HS-27A (cell line): ENCODE measurements at regions not wholly inside any gene's neighbourhood (a gene's known extent, or its start where the extent isn't known, plus 50 kb on each side); places are given as distances from the start of the nearest gene placed in this dataset.
A peak's percentile ranks its signal among the peaks of the same experiment; 100 is the strongest.

Experiments
- DNase-seq: peaks from one replicate; pipeline ENCODE4 v3.0.0-alpha.2; 2012; ENCODE audit warnings: low read depth, missing footprints

DNA sequence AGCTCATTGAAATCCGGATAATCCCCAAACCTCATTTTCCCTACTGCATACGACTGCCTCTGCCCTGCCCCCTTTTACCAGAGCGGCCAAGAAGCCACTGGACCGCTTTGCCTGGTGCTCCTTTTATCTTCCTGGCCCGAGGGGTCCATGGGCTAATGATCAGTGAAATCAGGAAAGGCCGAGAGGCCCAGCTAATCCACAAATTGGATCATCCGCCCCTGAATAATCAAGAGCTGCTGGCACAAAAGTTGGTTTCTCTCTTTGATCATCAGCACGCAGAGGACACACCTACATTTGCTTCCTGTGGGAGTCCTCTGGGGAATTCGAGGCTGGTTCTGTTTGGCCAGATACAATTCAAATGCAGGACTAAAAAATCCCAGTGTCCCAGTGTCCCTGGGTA lies 144.5 kb downstream of the INSIG2 start:
- no peak for DNase-seq

DNA sequence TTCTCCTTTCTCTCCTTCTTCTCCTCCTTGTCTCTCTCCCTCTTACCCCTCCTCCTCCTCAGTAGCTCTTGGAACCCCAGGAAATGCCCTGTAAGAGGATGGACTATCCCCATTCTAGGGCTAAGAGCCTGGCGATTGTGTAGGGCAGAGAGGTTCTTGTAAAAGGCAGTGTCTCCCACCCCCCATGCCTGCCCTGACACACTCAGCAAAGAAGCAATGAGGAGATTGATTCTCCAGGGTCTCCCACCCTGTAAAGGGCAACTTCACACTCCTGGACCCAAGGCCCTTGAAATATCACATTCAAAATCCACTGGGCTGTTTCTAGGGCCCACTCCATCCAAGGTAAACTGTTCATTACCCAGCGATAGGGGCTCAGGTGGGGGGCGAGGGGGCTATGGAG lies 144.1 kb downstream of the INSIG2 start:
- no peak for DNase-seq

DNA sequence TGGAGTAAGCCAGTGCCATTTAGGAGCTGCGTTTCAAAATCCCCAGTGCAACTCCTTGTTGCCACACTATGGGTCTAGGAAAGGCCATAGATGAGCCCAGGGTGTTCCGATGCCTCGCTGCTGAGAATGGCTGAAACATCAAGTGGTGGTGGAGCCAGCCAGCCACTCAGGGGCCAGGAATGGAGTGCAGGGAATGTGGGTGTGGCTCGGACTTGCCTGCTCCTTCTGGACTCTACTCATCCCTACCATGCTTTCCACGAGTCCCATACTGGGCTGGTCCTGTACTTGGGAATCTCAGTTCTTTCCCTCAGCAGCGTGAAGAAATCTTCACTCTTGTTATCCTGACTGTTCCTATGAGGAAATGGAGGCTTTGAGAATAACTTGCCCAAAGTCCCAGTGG lies 143.5 kb downstream of the INSIG2 start:
- DNase-seq = no peak

DNA sequence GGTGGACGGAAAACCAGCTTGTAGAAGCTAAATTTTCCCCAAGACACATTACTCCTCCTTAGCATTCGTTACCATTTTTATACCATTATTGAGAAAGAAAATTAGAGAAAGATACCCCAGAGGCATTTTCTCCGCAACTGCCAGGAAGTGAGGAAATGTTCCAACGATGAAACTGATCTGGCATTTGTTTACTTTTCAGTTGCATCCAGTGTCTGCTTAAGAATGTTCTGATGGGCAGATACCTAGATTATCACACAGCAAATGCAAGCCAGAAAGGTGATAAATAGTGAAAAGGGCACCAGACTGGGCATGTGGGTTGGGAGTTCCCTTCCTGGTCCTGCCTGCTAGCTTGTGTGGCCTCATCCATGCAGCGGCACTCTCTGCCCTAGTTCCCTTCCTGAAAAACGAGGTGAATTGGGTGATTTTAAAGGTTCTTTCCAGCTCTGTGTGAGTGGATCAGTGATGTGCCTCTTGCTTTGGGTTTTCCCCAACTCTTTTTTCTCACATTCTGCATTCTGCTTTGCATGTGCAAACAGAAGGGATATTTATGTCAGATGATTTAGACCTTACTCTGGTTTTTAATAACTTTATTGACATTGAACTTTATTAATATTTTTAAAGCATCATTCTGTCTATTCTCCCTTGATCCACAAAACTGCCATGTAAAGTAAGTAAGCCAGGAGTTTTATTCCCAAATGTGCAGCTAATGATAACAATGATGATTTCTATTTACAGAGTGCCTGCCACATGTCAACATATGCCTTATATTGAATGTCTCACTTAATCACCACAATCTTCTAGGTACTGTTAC lies 139.6 kb downstream of the INSIG2 start:
- DNase-seq = no peak

DNA sequence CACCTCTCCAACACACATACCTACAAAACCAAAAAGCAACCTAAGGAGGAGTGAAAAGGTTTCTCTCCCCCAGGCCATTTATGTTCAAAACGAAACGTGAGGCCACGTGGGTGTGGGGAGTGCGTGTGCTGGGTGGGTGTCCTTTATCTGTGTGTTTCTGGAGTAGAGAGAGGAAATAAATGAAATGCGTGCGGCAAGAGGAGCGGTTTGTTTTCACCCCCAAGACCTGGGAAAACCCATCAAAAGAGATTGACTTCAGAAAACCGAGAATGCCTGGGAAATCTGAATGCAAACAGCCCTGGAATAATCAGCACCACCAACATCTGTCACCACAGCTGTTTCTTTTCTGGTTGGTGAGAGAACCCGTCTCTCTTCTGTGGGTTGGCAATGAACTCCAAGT lies 137.4 kb downstream of the INSIG2 start:
- no peak for DNase-seq

DNA sequence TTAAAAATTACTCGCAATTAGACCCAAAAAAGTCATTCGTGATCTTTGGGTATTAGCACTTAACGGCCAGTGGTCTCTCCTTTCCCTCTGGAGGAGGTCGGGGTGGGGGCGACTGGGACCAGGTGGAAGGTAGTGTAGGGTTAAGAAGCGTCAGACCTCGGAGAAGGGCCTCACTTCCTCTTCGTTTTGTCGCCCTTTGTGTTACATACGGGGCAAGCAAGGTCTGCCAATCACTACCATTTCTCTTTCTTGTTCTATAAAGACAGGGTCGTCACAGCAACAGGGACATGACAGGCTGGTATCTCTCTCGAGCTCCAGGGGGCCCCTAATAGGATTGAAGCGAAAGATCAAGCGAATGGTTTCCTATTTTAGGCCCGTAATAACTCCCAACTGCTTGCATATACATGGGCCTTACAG lies 136.6 kb downstream of the INSIG2 start:
- no peak for DNase-seq

DNA sequence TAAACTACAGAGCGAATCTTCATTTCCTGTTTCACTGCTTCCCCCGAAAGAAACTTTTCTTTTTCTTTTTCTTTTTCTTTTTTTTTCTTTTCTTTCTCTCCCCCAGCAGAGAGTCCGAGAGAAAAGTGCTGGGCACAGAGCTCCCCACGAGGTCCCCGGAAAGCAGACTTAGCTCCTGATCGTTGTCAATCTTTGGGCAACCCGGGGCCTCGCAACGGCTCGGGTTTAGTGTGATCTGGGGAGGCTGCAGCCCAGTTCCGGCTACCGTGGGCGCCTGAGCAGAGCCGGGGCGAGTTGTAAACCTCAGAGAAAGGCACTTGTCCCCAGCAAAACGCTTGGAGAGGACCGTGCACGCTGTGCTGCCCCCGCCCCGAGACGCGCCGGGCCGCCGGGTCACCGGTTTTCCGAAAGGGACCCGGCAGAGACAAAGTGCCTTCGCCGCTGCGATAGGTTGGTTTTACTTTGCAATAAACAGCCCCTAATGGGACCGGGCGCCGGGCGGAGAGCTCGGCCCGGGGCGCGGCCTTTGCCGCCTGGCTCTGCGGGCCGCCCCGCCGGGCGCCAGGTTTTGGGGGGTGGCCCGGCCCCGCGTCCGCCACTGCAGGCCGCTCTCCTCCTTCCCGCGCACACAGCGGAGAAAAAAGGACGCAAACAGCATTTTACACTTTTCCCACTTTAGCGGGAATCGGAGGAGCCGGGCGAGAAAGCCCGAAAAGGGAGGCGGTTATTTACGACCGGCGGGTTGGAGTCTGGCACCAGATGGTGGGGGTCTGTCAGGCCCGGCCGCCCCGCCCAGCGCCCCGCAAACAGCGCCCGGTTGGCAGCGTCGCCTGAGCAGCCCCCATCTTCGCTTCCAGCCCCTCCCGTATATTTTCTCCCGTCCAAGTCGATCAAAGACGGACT lies 136.0 kb downstream of the INSIG2 start:
- DNase-seq = no peak

DNA sequence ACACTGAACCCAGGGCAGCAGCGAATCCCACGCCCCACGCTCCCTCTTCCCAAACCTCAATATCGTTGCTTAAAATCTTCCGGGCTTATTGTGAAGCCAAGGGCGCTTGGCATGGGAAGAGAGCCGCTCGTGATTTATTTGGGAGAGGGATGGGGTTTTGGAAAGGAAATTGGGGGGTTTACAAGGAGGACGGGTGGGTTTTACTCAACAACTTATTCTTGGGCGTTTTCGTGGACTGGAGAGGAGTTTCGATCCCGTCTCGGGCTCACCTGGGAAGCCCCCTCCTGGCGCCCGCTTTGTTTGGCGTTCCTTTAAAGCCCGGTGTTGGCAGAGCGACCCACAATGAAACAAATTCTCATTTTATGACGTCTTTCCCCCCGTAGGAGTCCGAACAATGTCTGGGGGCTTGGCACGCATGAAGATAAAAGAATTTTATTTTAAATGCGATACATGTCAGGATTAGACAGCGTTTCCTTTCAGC lies 135.3 kb downstream of the INSIG2 start:
- DNase-seq = no peak

DNA sequence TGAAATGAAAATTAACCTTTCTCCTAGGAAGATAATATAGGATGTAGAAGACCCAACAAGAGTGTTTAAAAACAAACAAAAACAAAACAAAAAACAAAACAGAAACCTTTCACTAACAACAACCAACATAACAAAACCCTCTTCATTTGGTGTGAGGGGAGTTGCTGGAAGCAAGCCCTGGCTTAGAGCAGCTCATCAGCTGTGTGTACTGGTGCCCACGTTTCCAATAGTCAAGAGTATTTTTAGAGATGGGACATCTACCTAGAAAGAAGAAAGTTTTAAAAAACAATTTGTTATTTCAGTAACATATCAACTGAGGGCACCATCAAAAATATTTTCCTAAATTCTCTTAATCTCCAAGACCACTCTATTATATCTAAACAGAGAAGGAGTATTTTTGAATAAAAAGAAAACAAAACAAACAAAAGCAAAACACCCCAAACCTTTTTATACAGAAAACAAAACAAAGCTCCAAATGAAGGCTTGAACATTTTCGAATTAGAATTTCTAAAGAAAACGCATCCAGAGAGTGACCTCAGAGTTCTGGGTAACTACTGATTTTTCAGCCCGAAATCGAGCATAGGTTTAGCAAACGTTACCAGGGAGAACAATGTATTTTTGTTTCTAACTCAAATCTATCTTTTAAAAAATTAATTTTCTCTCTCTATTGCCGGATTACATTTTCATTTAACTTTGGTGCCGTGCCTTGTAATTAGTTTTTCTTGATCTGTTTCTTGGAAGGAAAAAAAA lies 134.6 kb downstream of the INSIG2 start:
- no peak for DNase-seq

DNA sequence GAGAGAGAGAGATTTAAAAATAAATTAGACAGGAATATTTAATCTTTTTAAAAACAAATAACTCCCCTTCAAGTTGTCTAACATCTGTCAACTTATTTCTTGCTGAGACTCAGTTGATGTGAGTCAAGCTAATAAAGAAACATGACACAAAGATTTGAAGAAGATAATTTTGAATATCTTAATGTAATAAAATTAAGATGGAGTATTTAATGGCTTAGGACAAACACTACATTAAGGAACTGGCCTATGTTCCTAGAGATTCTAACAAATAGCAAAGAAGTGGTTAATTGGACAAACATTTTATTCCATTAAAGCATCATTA lies 134.0 kb downstream of the INSIG2 start:
- DNase-seq = no peak

DNA sequence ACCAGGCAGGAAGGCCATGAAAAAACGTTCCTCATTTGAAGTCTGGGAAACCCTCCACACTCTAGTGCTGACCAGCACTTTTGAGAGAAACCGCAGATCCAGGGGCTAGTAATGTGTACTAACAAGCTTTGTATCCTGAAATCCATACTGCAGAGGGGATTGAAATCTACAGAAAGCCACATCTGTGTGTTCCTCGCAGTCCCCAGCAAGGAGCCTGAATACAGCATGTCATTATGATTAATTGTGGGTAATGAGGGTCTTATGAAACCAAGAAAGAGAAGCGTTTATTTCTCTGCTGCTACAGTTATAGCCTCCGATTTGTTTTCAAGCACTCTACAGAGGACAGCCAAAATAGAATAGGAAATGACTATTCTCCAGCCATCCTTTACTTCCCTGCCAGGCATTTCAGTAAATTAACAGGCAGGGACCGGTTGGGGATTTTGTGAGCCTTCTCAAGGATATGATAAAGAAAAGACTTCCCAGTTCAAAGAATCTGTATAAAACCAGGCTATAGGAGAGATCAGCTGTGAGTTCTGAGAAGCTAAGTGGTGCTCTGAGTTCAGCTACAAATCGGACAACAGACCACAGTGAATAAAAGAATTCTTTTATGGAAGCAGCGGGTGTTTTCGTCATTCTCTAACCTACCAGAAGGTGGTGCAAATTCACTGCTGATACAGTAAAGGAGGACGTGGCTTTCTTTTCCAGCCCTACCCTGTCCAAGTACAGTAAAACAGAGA lies 133.4 kb downstream of the INSIG2 start:
- DNase-seq = peak; percentile 52

DNA sequence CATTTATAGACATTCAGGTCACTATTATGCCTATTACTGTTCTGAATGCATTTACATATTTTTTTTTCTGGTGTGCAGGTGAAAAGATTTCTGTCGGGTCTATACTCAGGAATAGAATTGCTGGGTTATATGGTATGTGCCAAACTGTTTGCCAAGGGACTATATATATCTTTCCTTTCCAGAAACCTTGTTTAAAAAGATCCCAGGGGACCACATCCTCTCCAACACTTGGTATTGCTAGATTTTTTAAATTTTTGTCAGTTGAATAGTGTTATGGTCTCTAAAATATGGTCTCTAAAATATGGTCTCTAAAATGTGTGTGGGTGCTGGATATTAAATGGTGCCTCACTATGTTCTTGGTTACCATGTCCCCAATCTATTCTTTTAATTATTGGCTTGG lies 131.3 kb downstream of the INSIG2 start:
- DNase-seq = no peak

DNA sequence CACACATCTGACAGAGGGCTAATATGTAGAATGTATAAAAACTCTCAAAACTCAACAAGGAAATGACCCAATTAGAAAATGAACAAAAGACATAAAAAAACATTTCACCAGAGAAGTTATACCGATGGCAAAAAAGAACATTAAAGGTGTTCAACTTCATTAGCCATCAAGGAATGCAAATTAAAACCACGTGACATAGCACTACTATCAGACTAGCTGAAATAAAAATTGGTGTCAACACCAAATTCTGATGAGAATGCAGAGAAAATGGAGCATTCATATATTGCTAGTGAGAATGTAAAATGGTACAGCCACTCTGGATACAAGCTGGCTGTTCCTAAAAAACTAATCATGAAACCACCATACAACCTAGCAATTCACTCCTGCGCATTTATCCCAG lies 128.0 kb downstream of the INSIG2 start:
- DNase-seq = no peak

DNA sequence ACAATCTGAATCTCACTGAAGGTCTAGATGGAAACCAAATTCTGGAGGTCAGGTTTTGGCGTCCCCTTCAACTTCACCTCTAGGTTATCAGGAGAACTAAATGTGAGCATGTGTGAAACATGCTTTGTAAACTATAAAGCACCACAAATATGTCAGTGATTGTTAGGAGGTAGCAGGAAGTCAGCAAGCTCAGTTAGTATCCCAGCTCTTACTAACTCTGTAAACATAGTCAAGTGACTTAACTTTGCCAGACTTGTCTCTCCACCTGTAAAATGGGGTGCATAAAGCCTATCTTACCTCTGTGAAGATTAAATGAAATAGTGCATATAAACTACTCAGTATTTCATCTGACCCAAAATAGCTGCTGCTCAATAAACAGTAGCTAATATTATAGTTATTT lies 121.5 kb downstream of the INSIG2 start:
- DNase-seq = no peak

DNA sequence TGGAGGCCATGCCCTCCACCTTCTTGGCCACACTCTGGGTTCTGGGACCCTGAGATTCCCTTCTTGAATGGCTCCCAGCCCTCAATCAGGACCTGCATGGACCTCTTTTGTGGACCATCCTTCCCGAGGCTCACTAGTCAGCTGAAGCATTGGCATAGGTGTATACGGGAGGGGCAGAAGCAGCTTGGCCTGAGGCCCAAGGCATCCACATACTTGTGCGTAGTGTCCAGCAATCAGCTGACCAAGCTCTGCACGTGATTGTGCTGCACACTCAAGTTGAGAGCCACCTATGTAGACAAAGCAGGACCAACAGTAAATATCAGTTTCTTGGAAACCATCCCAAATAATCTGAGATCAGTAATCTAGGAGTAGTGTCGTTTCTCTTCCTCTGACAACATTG lies 119.6 kb downstream of the INSIG2 start:
- DNase-seq = no peak

DNA sequence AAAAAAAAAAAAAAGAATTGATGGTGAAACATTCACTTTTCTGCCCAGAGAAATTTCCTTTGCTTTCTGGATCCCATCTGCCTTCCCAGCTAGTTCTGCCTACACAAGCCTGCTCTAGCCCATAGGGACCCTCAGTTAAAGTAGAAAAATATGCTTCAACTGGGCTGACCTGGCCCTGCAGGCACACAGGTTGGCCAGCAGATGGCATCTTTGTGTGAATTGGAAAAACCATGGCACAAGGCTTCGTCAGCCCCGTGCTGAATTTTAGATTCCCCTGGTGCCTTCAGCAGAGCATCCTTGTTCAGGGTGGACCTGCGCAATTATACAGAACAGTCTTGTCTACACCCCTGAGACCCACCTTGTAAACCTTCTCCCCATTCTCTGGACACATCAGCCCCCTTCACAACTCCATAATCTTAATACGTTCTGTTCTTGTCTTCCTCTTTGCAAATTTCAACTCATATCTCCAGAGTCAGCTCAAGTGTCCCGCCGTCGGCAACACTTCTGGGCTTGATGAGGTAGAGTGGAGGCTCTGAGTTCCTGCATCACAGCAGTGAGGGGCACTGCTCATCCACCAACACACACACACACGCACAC lies 114.5 kb downstream of the INSIG2 start:
- no peak for DNase-seq

DNA sequence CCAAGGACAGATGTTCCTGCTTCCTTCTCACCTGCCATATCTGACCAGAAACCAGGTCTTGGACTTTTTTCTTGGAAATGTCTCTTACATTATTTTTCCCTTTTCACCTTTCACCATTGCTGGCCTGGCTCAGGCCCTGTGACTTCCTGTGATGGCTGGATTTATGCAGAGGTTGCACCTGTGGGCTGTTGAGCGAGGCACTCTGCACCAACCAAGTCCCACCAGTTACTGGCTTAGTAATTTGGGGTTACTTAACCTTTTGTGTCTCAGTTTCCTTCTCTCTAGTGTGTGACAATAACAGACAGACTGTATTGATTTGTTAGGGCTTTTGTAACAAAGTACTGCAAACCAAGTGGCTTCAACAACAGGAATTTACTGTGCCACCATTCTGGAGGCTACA lies 110.0 kb downstream of the INSIG2 start:
- no peak for DNase-seq

DNA sequence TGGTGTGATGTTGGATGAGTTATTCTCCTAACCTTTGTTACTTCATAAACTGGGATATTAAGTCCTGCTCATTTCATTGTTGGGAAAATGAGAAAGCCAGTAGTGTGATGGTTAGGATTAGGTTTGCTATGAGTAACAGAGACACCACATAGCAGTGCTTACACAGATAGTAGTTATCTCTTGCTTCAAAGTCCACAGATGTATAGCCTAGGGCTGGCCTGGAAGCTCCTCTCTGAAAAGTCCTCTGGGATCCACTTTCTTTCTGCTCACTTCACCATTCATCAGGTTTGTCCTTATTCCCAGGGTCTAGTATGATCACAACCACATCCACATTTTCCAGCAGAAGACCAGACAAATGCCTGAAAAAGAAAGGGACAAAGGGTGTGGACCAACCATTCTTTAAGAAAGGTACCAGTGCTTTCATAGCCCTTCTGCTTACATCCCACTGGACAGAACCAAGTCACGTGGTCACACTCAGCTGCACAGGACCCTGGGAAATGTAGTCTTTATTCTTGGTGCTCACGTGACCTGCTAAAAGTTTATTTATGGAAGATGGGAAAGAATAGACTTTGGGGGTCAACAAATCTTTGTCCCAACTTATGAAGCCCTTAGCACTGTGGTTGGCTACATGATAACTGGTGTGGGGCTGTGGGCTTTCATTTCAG lies 108.9 kb downstream of the INSIG2 start:
- peak; percentile 35 for DNase-seq

DNA sequence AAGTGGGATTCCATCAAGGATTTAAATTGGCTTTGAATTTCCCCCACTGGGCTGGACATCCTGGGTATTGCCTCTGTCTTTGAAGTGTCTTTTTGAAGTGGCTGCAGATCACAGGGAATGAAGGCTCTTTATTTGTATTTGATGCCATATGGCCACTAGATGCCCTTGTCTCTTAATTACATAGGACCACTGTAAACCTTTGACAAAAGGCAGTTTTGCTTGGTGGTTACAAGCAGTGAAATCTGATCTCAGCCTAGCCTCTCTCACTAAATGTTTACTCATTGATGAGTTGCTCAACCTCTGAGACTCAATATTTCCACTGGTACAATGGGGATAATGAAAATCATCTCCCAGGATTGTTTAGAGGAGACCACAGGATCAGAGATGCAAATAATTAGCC lies 102.2 kb downstream of the INSIG2 start:
- DNase-seq = no peak

DNA sequence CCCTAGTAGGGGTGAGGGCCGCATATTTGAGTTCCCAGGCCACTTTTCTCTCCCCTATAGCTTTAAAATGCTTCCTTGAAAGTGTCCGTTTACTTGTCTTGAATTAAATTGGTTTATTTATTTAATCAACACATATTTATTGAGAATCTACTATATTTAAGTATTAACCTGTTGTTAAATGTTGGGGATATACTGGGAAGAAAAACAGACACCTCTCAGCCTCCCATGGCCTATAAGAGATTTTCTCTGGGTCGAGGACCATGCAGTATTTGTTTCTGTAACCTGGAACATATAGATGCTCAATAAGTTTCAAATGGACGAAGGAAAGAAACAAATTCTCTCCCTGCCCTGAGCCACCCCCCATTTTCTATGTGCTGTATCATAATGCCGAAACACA lies 98.6 kb downstream of the INSIG2 start:
- no peak for DNase-seq
